ENCODE measurements at regions not wholly inside any gene's neighbourhood (a gene's known extent, or its start where the extent isn't known, plus 50 kb on each side); places are given as distances from the start of the nearest gene placed in this dataset.

GRCh38 chr4:130703211-130703935 is 1607.4 kb downstream of the C4orf33 start:
- TF ChIP-seq CTCF (IDR thresholded peaks at IDR 0.05): no peak
- no peak for TF ChIP-seq POLR2A (IDR thresholded peaks at IDR 0.05)

Data from right lobe of liver (tissue), 4 donors.